KBM-7 (cell line): ENCODE measurements at regions not wholly inside any gene's neighbourhood (a gene's known extent, or its start where the extent isn't known, plus 50 kb on each side); places are given as distances from the start of the nearest gene placed in this dataset.

Experiments
- DNase-seq: peaks from one replicate; pipeline ENCODE4 v3.0.0-alpha.2; 2015
- in situ Hi-C: fragments of 300-500 bp; cut with MboI; formaldehyde crosslinking; loops from 2 replicates; pipeline ENCODE4 v1.14.3; 2020; ENCODE audit warnings: low sequenced_read_pairs, low pct_unique_long_range_greater_than_20kb, mixed read lengths

GRCh38 chr10:43890124-43890523, 241.4 kb upstream of the ZNF32 start:
- DNase-seq = no peak
- in situ Hi-C loops = no loop called here

- in situ Hi-C loops = no loop called here
- DNase-seq = no peak
Measured at GRCh38 chr10:43888586-43888985, 239.9 kb upstream of the ZNF32 start.

GRCh38 chr10:43885842-43886241, 237.2 kb upstream of the ZNF32 start:
- no peak for DNase-seq
- in situ Hi-C loops = no loop called here

- in situ Hi-C loops = no loop called here
- no peak for DNase-seq
Measured at GRCh38 chr10:43885252-43885651, 236.6 kb upstream of the ZNF32 start.

GRCh38 chr10:43884501-43885105, 235.9 kb upstream of the ZNF32 start:
- no peak for DNase-seq
- in situ Hi-C loops = no loop called here

GRCh38 chr10:43882711-43883110, 234.0 kb upstream of the ZNF32 start:
- no peak for DNase-seq
- in situ Hi-C loops = no loop called here

GRCh38 chr10:43881657-43882056, 233.0 kb upstream of the ZNF32 start:
- DNase-seq = no peak
- in situ Hi-C loops = no loop called here

- in situ Hi-C loops = no loop called here
- no peak for DNase-seq
Measured at GRCh38 chr10:43880160-43880559, 231.5 kb upstream of the ZNF32 start.

- no peak for DNase-seq
- in situ Hi-C loops = no loop called here
Measured at GRCh38 chr10:43879742-43880141, 231.1 kb upstream of the ZNF32 start.

- no peak for DNase-seq
- in situ Hi-C loops = no loop called here
Measured at GRCh38 chr10:43879162-43879561, 230.5 kb upstream of the ZNF32 start.

GRCh38 chr10:43878386-43878785, 229.7 kb upstream of the ZNF32 start:
- in situ Hi-C loops = no loop called here
- no peak for DNase-seq

GRCh38 chr10:43876976-43877375, 228.3 kb upstream of the ZNF32 start:
- no peak for DNase-seq
- in situ Hi-C loops = no loop called here

GRCh38 chr10:43874984-43875383, 226.3 kb upstream of the ZNF32 start:
- no peak for DNase-seq
- in situ Hi-C loops = no loop called here

GRCh38 chr10:43873717-43874116, 225.0 kb upstream of the ZNF32 start:
- no peak for DNase-seq
- in situ Hi-C loops = no loop called here

- in situ Hi-C loops = no loop called here
- DNase-seq = no peak
Measured at GRCh38 chr10:43872644-43873043, 224.0 kb upstream of the ZNF32 start.

GRCh38 chr10:43871545-43871944, 222.9 kb upstream of the ZNF32 start:
- in situ Hi-C loops = no loop called here
- DNase-seq = no peak

GRCh38 chr10:43870968-43871439, 222.3 kb upstream of the ZNF32 start:
- no peak for DNase-seq
- in situ Hi-C loops = no loop called here

- in situ Hi-C loops = no loop called here
- no peak for DNase-seq
Measured at GRCh38 chr10:43869669-43870322, 221.1 kb upstream of the ZNF32 start.

GRCh38 chr10:43868952-43869351, 220.3 kb upstream of the ZNF32 start:
- DNase-seq = no peak
- in situ Hi-C loops = no loop called here

GRCh38 chr10:43867667-43868565, 219.2 kb upstream of the ZNF32 start:
- no peak for DNase-seq
- in situ Hi-C loops = no loop called here
